HG03066 (cell line): ENCODE measurements at regions not wholly inside any gene's neighbourhood (a gene's known extent, or its start where the extent isn't known, plus 50 kb on each side); places are given as distances from the start of the nearest gene placed in this dataset.

Experiments
- ATAC-seq: cut with Tn5 transposase; IDR thresholded peaks from one replicate; pipeline ENCODE4 v1.9.1; 2021; ENCODE audit warnings: low read depth; ENCODE audit not compliant: unreplicated experiment

DNA sequence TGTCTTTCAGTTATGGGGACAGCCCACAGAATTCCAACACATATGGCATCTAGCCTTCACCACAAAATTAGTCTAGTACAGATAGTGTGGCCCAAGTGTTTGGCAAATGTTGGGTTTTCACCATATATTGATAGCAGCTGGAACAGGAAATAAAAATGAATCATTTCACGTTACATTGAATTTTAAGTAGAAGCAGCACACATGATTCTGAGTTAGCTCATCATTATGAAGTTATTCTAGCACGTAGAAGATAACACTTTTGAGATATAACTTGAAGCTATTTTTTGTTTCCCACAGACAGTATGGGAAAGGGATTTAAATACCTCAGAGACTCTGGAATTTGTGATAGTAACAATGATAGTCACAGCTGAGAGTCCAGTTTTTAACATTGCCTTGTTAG is 118.7 kb downstream of the FAT4 start:
- ATAC-seq: no peak

DNA sequence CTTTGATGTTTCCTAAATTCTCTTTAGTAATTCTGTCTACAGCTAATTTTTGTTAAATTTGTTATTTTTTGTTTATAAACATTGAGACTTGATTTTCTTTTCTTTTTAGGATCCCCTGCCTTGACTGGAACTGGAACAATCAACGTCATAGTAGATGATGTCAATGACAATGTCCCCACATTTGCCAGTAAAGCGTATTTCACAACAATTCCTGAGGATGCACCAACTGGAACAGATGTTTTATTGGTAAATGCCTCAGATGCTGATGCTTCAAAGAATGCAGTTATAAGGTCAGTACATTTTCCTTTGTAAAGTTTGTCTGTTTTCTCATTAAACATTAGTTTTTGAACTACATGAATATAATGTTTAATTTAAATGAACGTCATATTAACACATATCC is 119.4 kb downstream of the FAT4 start:
- ATAC-seq: no peak

- ATAC-seq: no peak
These were observed 126.1 kb downstream of the FAT4 start for GRCh38 chr4:125440814-125441213.

- no peak for ATAC-seq
These were observed 129.4 kb downstream of the FAT4 start for GRCh38 chr4:125444166-125444565.

DNA sequence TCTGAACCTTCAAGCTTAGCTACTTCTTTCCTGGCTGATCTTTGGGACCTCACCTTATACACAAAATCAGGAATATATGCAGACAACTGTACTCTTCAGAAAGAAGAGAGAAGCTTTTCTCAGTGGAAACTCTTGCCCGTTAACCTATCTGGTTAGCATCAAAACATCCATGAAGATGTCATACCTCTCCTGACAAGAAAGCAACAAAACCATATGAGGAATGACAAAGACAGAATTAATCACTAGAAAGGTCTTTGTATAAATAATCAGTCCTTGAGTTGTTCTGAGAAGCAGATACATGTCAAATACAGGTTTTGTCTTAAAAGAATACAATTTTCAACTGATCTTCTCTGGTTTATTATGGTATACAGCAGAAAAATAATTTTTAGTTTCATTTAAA is 130.8 kb downstream of the FAT4 start:
- ATAC-seq: no peak

- ATAC-seq: no peak
These were observed 133.0 kb downstream of the FAT4 start for GRCh38 chr4:125447551-125448290.

DNA sequence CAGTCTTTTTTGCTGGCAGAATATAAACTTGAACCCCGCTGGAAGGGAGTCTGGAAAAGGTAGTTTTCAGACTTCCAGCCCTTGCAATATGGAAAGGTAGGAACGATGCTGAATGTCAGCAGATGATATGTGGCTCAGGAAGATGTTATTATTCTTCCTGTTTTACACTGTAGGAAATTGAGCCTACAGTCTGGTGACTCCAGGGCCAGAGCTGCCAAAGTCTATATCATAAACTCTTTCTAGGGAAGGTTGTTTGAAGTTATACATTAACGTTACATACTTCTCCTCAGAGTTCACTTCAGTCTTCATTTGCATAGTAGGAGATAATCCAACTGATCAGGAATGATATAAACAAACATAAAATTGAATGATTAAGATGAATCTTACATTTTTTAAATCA is 141.3 kb downstream of the FAT4 start:
- ATAC-seq: no peak

DNA sequence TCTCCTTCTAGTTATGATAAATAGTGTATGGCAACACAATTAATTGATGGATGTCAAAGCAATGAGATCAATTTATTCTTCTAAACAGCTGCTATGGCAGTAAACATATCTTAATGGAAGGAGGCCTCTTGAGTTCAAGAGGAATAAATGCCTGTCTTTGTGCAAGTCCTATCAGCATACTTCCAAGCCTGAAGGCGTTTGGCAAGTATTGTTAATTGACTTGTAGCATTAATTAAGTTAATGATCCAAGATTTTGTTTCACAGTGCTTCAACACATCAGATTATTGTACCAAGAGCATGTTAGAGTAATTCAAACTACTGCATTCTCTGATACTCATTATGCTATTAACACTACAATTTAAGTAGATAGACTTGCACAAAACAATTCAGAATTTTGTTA is 144.8 kb downstream of the FAT4 start:
- no peak for ATAC-seq

DNA sequence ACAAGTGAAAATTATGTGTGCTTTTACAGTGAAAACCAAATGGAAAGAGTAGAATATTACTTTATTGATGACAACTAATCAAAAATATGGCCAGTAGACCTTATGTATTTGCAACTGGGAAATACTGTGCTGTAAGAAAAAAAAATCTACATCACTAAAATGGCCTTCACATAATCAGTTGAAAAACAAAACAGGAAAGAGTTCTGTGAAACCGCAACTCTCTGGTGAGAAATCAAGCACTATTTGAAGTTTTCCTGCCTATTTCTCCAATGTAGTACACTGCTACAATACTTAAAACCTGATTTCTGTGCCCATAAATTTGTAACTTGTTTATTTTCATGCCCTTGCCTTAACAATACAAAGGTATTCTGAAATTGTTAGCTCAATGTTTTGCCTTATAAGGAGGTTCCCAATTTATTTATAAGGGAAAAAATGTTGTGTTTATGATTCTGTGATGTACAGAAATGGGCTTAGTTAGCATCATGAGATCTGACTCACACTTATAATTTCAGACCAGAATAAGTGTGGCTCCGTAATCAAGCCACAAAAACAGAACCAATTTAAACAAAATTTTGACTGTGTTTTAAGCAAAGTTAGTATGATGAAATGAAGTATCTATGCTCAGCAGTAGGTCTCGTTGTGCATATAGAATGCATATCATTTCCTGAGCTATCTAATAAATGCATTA is 147.1 kb downstream of the FAT4 start:
- no peak for ATAC-seq

DNA sequence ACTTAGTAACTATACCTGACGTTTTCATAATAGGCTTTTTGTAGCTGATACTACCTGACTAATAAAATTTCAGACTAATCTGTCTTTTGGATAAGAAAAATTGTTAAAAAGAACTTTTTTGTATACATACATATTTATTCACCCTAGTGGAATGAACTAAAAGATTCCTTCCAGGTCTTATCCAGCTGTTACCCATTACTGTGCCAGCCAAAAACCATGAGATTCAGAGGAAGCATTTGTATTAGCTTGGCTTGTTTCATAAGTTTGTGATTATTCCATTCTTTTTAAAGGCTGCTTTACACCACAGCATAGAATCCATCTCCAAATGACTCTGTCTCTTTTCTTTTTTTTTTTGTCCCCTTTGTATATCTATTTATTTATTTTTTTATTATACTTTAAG is 149.4 kb downstream of the FAT4 start:
- no peak for ATAC-seq

- ATAC-seq: no peak
These were observed 166.7 kb downstream of the FAT4 start for GRCh38 chr4:125481334-125482045.

- ATAC-seq: no peak
These were observed 168.1 kb downstream of the FAT4 start for GRCh38 chr4:125482822-125483221.

DNA sequence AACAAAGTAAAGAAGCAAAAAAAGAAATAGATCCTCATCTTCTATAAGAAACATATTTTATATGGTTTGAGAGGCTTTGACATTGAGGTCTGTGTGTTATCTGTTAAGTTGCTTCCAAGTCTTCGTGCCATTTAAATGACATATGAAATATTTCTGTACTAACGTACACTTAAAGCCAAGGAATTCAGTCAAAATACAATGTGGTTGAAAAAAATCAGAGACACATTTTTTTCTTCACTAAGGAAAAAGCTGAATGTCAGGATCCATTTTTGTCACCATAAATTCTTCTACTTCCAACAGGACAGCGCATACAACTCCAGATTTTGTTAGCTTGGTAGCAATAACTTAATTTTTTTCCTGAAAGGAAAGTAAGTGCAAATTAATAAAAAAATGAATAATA is 168.5 kb downstream of the FAT4 start:
- no peak for ATAC-seq

- ATAC-seq: no peak
These were observed 170.2 kb downstream of the FAT4 start for GRCh38 chr4:125484912-125485311.

GRCh38 chr4:125486351-125486750 is 171.6 kb downstream of the FAT4 start:
- no peak for ATAC-seq

- ATAC-seq: no peak
These were observed 175.4 kb downstream of the FAT4 start for GRCh38 chr4:125489952-125490690.

DNA sequence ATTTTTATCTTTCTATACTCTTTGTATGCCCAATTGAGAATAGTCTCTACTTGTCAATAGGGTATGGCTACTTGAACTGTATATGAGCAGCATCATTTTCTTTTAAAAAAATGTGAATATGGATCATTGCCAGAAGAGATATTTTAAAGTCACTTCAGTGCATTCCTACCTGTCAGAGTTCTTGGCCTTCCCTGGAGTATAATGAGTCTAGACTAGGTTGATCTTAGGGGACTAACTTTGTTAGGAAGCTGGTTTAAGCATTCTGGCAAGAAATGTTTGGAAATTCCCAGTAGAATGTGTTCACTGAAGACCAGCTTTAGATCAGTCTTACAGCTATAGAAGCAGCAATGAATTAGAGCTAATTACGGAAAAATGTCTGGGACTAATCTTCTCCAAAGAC is 178.2 kb downstream of the FAT4 start:
- no peak for ATAC-seq

DNA sequence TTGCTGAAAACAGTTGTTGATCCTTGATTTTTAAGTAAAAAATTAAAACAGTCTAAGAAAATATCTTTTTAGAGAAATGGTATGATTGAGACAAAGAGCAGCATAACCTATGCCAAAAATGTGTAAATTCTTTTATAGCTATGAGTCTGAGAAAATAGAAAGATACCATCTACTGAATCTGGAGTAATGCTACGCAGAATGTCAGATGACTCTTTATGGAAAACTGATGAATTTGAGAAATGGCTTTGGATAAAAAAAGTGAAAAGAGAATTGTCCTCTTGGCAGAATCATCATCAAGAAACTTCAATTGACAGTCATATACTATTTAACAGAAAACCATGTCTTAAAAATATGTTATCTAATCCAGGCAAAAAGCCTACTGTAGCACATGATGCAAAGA is 183.1 kb downstream of the FAT4 start:
- no peak for ATAC-seq

GRCh38 chr4:125498981-125499380 is 184.2 kb downstream of the FAT4 start:
- ATAC-seq: no peak

DNA sequence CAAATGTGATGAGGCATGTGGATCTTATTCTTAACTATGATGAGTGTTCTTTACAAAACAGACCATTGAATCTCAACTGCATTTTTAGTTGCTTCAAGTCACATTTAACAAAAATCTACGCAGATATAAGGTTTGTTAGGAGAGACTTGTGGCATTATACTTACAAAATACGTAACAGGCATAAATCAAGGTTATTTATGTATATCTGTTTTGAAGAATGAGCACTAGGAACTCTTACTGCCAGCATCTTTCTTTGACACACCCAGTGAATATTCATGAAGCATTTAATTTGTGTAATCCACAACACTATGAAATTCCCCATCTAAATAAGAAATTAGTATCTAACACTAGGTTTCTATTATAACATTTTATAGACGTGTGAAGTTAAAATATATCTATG is 186.3 kb downstream of the FAT4 start:
- no peak for ATAC-seq

DNA sequence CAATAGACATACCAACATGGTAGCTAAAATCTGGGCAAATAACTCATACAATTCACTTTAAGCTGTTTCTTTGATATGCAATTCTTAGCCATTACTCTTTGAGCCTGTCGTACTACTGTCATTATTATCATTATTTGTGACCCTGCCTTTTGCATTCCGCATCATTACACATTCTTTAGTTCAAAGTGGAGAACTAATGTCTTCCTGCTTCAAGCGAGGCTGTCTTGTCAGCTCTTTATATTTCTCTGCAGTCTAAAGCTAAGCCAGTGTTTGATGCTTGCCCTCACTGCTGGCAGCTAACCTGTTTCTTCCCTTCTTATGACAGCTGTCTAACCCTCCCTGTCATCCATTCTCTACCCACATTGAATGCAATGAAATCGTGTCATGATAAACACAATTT is 186.8 kb downstream of the FAT4 start:
- no peak for ATAC-seq
